Renal cortical epithelial cell (primary cell): ENCODE measurements at regions not wholly inside any gene's neighbourhood (a gene's known extent, or its start where the extent isn't known, plus 50 kb on each side); places are given as distances from the start of the nearest gene placed in this dataset.
"Not testable (repeated sequence)": the region's sequence is repeated elsewhere in the genome, so short reads cannot be mapped to it uniquely, and the experiment has no call there.

Experiments used
- DNase-seq: peaks from one replicate; pipeline ENCODE4 v3.0.0-alpha.2; 2011; ENCODE audit warnings: low read depth

DNA sequence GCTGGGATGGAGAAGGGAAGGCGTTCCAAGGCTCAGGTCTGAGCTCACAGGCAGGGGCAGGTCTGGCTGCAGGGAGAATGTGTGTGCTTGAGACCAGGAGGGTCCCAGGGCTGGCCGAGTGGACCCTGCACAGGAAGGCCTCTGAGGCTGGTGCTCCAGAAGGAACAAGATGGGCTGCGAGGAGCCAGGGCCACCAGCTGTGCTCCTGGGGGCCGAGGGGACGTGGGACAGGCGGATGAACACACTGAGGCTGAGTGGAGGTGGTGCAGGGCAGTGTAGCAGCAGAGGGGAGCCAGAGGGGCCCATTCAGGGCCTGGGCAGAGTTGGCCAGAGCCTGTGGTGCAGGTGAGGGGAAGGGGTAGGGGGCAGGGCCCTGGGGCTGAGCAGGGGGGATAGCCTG, 249.7 kb downstream of the TMEM121 start:
- DNase-seq, result not testable (repeated sequence)

DNA sequence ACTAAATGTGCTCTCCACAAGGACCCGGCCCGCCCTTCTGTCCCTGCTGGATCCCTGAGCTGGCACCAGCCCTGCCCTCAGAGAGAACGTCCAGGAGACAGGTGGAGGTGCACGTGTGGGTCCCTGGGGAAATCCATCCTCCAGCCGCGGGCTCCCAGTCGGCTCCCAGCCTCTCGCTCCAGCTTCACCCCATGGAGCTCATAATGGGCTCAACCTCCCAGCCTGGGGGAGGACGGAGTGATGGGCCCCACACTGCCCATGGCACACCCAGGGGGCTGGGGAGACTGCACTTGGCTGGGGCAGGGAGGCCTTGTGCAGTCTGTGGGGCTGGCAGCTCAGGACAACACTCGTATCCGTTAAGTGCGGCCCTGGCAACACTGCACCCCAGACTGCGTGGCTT, 250.5 kb downstream of the TMEM121 start:
- no peak for DNase-seq

DNA sequence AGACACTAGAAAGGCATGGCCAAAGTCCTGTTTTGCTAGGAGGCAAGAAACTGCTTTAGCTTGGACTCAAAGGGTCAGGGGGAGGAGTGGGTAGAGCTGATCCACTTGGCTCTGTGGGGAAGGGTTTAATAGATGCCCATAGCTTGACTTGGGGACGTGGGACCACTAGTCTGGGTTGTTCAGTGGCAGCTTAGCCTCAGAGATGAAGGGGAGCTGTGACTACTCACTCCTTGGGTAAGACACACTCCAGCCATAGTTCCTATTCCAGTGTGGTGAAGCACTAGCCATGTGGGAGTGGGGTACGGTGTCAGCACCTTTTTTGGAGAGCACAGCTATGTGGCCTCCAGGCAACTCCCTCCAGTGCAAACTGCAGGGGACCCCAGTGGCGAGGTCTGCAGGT, 257.3 kb downstream of the TMEM121 start:
- no peak for DNase-seq

DNA sequence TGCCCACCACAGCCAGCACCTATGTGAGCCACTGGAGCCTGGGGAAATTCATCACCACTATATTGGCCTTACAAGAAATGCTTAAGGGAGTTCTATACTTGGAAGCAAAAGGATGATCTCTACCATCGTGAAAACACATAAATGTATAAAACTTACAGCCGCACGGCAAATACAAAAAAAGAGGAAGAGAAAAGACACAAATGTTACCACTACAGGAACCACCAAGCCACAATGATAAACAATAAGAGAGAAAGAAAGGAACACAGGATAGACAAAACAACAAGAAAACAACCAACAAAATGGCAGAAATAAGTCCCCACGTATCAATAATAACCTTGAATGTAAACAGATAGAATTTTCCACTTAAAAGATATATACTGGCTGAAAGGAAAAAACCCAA, 267.5 kb downstream of the TMEM121 start:
- DNase-seq, result no peak

DNA sequence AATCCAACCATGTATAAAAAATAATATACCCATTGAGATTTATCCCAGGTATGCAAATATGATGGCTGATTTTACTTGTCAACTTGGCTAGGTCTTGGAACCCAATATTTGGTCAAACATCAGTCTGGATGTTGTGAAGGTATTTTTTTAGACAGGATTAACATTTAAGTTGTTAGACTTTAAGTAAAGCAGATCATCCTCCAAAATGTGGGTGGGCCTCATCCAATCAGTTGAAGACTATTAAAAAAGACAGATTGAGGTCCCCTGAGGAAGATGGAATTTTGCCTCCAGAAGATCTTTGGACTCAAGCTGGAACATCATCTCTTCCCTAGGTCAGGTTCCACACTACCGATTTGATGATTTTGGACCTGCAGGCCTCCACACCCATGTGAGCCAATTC, 271.2 kb downstream of the TMEM121 start:
- DNase-seq, result no peak

DNA sequence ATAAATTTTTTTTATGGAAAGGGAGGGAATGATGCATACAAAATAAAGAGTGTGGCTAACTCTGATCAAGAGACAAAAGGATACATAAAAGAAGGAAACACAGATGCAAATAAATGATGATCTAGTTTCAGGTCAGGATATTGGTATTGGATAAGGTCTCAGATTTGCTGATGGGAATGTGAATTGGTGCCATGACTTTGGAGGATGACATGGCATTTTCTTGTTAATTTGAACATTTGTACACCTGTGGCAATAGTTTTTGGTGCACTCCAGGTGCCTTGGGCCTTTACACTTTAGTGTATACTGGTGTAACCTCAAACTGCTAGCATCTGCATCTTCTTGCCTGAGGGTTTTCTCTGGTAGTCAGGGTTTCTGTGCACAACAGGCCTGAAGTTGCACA, 279.3 kb downstream of the TMEM121 start:
- DNase-seq, result no peak

DNA sequence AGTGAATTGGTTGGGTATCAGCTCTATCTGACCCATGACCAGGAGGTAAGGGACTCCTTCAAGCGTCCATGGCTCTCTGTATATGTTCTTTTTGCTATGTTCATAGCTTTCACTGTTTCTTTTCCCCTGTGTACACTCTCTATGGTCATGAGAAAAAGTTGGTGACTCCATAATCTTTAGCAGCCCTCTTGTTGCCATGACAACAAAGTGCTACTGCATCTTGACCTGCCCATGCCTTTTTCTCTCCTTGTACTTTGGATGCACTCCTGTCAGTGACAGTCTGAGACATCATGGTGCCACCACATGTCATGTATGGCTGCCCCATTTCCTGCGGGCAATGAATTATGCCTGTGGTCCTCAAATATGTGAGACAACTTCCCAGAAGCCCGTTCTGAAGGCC, 280.2 kb downstream of the TMEM121 start:
- no peak for DNase-seq

DNA sequence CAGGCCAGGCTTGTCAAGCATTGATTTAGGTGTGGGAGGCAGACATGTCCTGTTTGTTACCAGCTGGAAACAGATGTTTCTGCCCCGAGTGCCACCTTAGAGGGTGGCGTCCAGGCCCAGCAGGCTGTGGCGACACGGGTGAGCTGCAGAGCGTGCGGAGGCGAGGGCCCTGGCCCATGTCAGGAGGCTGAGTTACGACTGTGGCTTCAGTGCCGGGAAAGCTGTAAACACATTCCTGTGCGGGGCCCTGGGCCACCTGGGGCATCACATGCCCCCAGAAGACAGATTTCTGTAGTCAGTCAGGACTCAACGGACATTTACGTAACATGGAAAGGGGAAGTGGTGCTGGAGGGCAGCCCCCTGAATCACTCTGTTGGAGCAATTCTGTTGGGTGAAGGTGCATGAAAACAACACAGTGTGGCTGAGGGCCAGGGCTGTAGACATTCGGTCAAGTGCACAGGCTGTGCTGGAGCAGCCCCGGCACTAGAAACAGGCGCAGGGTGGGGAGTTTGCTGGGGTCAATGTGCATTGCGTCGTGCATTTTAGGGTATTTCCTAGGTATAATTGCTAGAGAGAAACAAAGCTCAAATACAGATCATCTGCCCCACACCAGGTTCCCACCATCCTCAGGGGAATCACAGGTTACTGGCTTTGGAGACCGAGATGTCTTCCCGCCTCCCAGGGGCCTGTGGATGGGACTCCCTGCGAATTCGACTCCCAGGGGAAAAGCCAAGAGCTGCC, 291.8 kb downstream of the TMEM121 start:
- no peak for DNase-seq

DNA sequence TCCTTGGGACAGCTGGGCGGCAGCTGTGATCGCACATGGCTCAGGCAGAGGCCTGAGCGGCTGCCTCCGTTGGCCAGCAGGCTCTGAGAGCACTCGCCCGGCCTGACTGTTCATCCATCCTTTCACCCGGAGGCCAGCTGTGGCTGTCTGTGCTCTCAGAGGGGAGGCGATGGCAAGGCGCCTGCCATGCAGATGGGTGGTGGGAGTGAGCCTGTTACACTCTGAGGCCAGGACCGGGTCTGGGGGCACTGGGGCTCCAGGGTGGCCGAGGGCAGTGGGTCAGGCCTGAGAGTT, 292.3 kb downstream of the TMEM121 start:
- no peak for DNase-seq

DNA sequence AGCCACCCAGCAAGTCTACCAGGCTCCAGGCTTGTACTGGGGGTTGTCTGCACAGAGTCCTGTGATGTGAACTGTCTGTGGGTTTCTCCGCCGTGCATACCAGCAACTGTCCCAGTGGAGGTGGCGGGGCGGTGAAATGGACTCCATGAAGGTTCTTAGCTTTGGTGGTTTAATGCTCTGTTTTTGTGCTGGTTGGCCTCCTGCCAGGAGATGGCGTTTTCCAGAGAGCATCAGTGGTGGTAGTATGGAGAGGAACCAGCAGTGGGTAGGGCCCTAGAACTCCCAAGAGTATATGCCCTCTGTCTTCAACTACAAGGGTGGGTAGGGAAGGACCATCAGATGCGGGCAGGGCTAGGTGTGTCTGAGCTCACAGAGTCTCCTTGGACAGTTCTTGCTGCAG, 303.8 kb downstream of the TMEM121 start:
- no peak for DNase-seq

DNA sequence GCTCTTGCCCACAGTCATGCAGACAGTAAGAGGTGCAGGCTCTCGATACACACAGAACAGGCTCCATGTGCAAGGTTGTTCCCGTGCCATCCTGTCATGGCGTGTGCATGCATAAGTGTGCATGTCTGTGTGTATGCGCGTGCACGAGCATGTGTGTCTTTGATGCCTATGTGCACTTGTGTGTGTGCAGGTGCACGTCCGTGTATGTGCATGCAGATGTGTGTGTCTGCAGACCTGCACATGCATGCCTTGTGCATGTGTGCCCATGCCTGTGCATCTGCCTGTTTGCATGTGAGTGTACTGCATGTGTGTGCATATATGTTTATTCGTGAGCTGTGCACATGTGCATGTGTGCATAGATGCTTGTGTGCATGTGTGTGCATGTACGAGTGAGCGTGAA, 309.8 kb downstream of the TMEM121 start:
- DNase-seq, result no peak

DNA sequence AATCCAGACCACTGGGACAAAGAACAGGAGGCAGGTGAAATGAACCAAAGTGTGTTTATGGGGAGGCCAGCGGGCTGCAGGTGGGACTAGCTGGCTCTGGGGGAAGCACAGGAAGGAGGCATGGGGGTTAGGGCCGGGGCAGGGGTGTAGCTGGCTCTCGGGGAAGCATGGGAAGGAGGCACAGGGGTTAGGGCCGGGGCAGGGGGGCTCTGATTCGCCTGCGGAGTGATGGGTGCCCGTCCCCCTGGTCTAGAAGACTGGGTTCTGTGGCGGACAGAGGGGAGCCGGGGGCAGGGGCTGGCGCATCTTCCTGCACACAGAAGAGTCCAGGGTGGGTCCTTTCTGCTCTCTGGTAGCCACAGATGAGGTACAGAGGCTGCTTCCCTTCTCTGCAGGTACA, 310.3 kb downstream of the TMEM121 start:
- DNase-seq, result no peak

DNA sequence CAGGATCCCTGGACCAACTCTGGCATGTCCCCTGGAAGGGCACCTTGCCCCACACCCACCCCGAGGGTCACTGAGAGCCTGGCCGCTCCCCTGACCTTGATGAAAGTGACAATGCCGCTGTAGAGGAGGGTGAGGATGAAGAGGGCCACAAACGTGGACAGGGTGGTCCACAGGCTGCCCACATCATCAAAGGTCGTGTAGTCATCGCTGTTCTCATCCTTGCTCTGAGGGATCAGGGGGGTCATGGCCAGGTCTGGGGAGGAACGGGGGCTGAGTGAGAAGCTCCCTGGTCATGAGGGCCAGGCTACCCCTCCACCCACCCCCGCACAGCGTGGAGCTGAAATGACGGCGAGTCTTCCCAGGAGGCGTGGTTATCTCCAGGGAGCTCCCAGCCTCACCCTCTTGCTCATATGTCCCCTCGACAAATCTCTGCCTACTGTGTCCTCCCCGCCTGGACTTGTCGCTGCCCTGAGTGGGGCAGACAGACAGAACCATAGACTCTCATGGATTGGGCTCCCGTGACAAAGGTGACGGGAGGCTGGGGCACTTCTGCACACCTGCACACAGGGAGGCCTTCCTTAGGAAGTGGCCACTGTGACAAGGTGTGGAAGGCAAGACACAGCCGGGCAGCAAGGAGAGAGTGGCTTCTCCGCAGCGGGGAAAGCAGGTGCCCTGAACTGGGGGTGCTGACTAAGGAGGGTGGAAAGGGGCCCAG, 311.1 kb downstream of the TMEM121 start:
- DNase-seq, result no peak

DNA sequence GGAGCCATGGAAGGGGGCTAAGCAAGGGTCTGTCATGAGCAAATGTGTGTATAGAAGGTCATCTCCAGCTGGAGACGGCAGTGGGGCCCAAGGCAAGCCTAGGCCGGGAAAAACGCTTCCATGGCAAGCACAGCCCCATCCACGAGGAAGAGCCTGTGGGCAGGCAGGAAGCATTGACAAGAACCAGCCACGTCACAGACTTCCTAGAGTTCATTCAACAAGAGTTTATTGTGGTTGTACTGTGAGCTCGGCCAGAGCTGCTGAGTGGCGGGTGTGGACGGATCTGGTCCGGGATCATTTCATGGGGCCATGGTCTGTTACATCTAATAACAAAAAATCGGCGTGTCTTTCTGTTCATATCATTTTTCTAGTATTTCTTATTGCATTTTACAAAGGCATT, 311.7 kb downstream of the TMEM121 start:
- DNase-seq, result no peak

DNA sequence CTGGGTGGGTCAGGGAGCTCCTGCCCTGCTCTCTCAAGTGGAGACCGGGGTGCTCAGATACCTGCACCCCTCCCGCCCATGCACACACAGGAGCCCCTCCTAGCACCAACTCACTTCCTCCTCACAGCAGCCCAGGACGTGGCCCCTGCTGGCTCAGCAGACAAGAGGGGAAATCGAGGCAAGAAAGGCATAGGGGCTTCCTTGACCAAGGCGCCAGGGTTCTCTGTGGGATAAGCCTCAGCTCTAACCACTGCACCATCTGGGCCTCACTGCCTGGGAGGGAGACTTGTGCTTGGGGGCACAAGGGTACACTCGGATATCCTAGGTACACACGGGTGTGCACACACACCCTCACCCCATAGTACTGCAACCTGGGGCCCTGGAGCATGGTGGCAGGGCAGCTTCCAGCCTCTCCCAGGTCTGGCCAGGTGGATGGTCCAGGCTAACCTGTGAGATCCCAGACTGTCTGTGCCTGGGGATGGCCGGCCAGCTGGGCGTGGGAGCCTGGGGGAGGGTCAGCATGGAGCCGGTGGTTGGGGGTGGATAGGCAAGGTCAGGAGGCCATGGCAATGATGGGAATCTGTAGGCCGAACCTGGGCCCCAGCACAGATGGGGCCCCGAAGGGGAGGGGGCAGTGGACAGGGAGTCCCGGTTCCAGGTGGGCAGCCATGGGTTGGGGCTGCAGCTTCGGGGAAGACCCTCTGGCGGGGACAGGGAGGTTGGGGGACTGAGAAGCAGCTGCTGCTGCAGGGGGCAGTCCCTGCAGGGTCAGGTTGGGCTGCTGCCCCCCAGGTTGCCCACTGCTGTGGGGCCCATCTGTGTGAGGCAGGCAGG, 312.4 kb downstream of the TMEM121 start:
- no peak for DNase-seq

DNA sequence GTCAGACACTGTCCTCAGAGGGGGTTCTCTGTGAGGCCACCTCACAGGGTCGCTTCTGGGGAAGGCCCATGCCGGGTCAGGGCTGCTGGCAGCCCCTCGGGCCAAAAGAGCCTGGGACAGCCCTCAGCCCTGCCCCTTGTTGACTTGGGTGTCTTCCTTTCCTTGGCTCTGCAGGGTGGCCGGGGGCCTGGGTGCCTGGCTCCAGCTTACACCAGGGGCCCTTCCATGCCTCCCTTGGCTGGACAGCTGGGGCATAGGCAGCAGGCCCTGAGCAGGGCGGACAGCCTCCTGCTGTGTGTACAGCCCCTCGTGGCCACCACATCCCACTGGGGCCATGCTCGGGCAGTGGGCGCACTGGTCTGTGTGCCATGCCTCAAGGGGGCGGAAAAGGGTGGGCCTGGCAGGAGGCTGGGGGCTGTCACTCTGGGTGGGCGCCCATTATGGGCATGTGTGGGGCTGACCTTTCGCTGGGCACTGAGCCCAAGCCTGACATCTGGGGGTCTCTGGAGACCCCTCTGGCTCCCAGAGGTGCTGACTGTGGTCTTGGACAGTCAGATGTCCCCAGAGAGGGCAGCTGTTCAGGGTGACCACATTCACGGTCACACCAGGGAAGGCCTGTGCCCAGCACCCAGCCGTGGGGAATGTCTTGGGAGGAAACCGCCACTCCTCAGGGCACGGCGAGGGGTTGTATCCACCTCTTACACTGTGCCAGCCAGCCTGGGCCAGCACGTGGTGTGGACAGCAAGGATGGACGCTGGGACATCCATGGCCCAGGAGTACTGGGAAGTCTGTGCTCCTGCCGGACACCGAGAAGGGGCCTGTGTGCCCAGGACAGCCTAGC, 313.3 kb downstream of the TMEM121 start:
- DNase-seq, result no peak

DNA sequence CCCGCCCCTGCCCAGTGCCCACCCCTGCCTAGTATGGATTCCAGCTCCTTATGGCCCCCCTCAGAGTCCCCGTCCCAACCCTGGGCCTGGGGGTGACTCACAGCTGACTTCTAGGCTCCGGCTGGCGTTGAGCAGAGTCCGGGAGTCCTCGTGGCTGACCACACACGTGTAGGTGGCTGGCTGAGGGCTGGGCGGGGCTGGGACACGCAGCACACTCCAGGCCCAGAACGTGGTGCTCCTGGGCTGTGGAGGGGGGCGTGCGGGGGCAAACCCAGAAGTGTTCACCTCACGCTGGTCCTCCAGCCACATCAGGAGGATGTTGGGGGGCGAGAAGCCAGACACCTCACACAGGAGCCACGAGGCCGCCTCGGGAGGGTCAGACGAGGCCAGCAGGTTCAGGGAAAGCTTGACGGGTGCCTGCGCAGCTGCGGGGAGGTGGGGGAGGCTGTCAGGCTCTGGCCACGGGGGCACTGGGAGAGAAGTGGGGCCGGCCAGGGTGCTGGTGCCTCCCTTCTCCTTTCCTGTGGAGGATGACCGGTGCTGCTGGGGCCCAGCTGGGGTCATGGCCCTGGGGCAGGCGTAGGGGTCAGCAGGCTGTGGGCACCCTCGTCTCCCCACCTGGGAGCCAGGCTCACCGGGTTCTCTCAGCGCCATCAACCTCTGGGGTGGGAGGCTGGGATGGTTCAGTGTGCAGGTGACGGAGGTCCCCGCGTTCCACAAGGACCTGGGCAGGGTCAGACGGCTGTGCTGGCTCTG, 314.1 kb downstream of the TMEM121 start:
- no peak for DNase-seq

DNA sequence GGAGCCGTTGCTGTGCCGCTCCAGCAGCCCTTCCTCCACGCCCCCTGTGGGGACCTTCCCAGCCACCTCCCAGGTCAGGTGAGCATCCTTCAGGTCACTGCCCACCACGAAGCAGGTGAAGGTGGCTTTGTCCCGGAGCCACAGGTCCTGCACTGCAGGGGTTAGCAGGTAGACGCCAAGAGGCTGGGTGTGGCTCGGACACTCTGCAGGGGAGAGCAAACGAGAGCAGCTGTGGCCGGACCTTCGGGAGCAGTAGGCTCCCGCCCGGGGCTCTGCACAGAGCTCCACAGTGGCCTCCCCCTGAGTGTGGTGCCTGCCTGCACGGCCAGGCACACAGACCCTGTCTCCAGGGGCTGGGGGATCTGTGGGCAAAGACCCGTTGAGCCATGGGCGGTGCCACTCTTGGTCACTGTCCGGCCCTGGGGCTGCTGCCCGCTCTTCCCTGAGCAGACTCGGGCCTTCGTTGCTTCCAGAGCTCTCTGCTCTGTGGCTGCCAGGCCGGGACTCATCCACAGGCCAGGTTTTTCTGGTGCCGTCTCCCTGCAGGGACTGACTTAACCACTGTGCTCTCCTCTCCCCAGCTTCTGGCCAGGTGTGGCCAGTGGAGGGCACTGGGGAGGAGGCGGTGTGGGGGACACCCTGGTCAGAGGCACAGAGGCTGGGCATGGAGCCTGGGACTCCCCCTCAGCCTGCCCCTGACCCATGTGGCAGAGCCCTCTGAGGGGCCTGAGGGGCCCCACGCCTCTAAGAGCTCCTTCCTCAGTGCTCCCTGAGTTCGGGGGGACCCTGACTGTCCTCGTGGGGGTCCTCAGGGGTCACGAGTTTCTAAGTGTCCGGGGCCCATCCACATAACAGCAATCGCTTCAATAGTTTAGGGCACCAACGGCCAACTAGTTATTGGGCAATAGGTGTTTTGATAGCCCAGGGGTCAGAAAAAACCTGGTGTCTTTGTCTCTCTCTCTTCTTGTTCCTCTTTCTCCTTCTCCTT, 314.9 kb downstream of the TMEM121 start:
- DNase-seq, result no peak

DNA sequence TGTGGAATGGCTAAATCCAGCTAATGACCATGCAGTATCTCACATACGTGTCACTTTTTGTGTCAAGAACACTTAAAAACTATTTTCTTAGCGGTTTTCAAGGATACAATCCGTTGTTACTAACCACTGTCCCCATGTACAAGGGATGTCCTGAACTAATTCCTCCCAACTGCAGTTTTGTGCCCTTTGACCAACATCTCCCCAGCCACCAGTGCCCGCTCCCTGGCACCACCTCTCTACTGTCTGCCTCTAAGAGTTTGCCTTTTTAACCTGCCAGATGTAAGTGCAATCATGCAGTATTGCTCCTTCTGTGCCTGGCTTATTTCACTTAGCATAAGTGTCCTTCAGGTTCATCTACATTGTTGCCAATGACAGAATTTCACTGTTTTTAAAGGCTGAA, 315.7 kb downstream of the TMEM121 start:
- no peak for DNase-seq

DNA sequence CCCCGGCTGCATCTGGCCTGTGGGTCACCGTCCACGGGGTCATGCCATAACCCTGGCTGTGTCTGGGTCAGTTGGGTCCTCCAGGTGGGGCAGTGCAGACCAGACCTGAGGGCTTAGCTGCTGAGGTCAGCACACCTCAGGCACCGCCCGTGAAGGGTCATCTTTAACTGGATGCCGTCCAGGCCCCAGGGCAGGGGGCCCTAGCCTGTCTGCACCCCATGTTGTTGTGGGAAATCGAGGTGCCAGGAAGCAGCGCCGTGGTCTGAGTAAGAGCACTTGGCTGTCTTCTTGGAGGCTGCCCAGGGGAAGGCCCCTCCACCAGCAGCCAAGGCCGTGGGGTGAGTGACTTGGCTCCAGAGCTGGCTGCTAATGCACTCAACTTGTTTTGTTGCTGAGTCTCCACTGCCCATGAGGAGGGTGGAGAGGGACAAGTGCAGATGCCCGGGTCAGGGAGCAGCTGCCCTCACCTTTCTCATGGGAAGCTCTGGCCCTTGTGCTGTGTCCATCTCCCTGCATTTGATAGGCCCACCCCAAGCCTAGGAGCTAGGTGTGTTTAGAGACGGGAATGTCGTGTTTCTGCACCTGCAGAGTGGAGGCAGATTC, 317.2 kb downstream of the TMEM121 start:
- no peak for DNase-seq
